SKM-1 (cell line): ENCODE measurements at regions not wholly inside any gene's neighbourhood (a gene's known extent, or its start where the extent isn't known, plus 50 kb on each side); places are given as distances from the start of the nearest gene placed in this dataset.

Experiments
- DNase-seq: peaks from one replicate; lab custom pipeline; 2025; ENCODE audit not compliant: unreplicated experiment; lab: John Stamatoyannopoulos, UW

- no peak for DNase-seq
Observed at GRCh38 chr7:32347244-32347828, 142.8 kb downstream of the LSM5 start.

GRCh38 chr7:32346253-32346652 is 143.9 kb downstream of the LSM5 start:
- no peak for DNase-seq

GRCh38 chr7:32336726-32337125 is 153.5 kb downstream of the LSM5 start:
- no peak for DNase-seq

- DNase-seq = no peak
Observed at GRCh38 chr7:32335107-32335506, 155.1 kb downstream of the LSM5 start.

DNA sequence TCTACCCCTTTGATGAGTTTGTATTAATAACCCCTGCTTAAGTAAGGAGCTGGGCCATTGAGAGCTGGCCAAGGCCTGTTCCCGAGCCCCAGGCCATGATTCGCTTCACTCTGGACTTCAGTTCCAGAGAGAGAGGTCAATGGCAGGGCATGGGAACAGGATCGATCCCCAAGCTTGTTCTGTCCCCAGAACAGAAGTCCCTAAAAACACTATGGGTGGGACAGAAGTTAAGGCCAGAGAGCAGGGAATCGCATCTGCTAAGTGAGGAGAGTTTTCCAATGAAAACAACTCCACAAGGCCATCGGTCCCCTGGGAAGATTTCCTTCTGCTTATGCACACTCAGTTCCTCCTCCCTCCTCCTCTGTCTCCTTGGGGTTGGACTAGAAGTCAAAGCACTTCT is 159.6 kb downstream of the LSM5 start:
- DNase-seq = no peak

DNA sequence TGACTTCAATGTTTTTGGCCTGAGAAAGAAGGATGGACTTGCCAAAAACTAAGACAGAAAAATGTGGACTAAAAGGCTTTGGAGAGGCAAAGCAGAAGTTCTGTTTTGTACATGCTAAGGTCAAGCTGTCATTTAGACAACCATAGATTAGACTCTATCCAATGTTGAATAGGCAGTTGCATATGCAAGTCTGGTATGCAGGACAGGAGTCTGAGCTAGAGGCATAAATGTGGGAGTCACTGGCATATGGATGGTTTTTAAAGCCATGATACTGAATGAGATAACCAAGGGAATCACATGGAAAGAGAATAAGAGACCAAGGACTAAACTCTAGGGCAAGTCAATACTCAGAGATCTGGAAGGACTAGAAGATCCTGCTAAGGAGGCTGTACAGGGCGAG is 164.1 kb downstream of the LSM5 start:
- no peak for DNase-seq

GRCh38 chr7:32323712-32324111 is 166.5 kb downstream of the LSM5 start:
- no peak for DNase-seq

- no peak for DNase-seq
Observed at GRCh38 chr7:32319012-32319382, 171.2 kb downstream of the LSM5 start.

DNA sequence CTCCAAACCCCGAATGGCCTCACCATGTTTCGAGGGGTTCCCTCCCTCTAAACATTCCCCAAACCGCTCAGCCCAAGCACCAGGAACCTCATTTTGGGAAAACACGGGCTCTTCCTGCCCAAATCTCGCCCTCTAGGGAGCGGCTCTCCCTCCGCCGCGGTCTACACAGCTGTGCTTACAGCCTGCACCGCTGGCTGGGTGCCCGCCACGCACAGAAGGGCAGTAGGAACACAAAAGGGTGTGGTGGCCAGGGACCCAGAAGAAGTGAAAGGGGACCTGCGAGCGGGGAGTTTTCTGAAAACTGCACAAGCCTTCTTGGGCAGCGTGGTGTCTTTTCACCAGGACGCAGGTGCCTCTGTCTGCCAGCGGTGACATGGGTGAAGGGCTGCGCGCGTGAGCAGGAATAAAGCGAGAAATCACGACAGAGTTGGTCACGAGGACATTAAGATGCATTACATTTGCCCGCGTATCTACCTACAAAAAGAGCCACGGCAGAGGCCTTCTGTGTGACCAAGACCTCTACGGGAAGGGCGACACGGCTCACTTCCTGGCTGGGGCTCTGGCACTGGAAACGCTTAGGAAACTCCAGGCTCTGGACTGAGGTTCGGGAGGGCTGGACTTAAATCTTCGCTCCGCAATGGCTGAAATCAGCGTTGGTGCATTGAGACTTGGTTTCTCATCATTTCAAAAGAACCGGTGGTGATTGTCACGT is 171.7 kb downstream of the LSM5 start:
- DNase-seq = no peak

DNA sequence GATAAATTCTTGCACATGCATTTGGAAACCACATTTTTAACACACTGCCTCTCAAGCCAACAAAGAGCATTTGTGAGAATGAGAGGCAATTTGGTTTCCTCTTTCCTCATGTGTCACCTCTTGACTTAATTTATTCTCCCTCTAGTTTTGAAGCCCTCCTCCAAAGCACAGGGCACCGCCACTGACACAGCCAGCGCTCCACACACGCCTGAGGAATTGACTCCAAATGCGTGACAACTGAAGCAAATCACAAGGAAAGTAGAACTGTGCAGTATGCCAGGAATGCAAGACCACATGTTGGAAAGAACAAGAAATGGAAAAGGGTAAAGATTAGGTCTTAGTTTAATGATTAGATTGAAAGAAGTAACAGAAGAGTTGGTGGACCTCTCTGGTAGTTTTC is 173.3 kb downstream of the LSM5 start:
- DNase-seq = no peak

- DNase-seq = no peak
Observed at GRCh38 chr7:32314761-32315160, 175.4 kb downstream of the LSM5 start.

GRCh38 chr7:32301427-32301826 is 188.8 kb downstream of the LSM5 start:
- no peak for DNase-seq

DNA sequence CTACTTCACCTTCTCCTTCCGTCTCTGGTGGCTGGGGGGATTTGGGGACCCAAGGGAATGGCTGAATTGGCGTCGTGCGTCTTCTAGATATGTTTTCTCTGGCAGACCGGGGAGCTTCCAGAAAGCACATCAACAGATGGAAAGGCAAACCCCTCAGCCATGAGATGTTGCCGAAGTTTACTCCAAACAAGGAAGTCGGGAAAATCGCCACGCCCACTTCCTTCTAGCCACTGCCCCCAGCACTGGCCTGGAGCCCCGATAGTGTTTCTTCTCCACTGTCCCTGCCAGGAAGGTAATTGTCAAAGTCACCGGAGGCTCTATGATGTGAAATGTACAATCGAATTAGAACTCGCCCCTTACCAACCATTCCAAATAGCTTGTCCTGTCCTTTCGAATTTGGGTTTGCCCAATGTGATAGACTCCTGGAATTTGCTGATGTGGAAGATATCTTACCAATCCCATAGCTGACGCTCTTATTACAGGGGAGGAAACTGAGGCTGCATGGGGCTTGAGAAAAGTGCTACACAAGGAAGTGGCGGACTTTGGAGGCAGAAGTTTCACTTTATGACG is 191.0 kb downstream of the LSM5 start:
- DNase-seq = no peak

GRCh38 chr7:32298408-32299132 is 191.6 kb downstream of the LSM5 start:
- no peak for DNase-seq

GRCh38 chr7:32293833-32294232 is 196.3 kb downstream of the LSM5 start:
- no peak for DNase-seq

GRCh38 chr7:32289651-32290414 is 200.3 kb downstream of the LSM5 start:
- no peak for DNase-seq

- DNase-seq = no peak
Observed at GRCh38 chr7:32285698-32286097, 204.5 kb downstream of the LSM5 start.

DNA sequence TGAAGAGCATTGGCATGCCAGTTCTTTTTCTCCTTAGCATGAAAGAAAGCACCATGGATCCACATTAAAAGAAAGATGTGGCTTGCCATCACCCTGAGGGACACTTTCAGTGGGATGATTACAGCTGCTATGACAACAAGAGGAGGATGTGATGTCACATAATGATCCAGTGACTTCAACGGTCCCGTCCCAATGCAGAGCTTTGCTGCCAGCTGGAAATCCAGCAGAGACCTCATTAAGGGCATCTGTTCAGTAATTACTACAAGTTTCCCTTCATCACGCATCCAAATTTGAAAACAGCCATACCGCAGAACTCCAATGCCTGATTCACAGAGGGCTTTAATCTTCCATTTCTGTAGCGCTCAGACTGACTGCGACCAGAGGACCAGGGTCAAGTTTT is 206.6 kb downstream of the LSM5 start:
- no peak for DNase-seq

DNA sequence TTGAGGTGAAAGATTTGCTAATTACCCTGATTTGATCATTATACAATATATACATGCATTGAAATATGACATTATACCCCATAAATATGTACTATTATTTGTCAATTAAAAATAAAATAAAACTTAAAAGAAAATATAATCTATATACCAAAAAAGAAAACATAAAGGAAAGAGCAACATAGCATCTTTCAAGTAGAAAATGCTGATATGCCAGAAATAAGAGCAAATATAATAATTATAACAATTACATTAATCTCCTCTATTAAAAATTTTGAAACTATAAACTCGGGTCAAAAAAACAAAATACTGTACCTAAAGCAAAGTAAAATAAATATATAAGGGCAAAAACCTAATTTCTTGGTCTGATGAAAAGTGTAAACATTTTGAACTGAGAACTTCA is 209.3 kb upstream of the PDE1C start:
- DNase-seq = no peak

- peak; percentile 25 for DNase-seq
Observed at GRCh38 chr7:32275216-32276009, 205.2 kb upstream of the PDE1C start.

- DNase-seq = no peak
Observed at GRCh38 chr7:32273297-32273696, 203.1 kb upstream of the PDE1C start.
